Stimulated activated CD4-positive, alpha-beta T cell treated with anti-CD3 and anti-CD28 coated beads, Interleukin-1b, Interleukin-23, amount 100 ng/mL, for 24 hours (primary cell): ENCODE measurements at regions not wholly inside any gene's neighbourhood (a gene's known extent, or its start where the extent isn't known, plus 50 kb on each side); places are given as distances from the start of the nearest gene placed in this dataset.

ENCODE experiments used
- DNase-seq, 4 experiments: peaks; one replicate each; pipeline ENCODE4 v3.0.0-alpha.2; 2020; ENCODE audit warnings: low read depth in 4 of 4, low spot score in 1 of 4

GRCh38 chr6:134741200-134741536, 208.7 kb downstream of the ALDH8A1 start:
- DNase-seq = no peak

DNA sequence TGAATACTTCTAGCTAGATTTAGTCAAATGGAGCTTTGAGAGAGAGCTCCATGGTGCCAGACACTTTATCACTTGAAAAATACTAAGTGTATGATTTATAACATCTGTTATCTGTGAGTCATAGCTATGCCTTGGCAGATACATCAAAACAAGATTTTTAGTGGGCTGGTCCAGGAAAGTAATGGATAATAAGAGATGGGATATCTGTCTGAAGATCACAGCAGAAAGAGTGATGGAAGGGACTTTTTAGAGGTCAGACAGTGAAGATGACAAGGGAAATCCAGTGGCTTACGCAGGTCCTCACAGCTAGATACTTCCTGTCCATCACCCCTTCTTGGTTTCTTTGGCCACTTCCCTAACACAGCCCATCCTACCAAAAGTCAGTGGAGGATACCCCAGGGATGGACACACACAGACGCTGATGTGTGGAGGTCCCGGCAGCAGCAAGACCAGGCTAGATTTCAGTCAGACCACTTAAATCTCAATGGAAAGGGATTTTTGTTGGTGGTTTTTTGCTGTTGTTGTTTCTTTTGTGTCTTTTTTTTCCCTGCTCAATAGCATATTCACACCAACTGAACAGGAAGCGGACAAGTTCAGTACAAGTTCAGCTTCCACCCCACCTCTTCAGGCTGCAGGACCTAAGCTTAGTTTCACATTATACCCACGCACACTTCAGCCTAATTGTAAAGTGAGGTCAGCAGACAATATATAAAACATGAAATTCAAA, 209.3 kb downstream of the ALDH8A1 start:
- no peak for DNase-seq

- no peak for DNase-seq
Observed at GRCh38 chr6:134740027-134740373, 209.9 kb downstream of the ALDH8A1 start.

DNA sequence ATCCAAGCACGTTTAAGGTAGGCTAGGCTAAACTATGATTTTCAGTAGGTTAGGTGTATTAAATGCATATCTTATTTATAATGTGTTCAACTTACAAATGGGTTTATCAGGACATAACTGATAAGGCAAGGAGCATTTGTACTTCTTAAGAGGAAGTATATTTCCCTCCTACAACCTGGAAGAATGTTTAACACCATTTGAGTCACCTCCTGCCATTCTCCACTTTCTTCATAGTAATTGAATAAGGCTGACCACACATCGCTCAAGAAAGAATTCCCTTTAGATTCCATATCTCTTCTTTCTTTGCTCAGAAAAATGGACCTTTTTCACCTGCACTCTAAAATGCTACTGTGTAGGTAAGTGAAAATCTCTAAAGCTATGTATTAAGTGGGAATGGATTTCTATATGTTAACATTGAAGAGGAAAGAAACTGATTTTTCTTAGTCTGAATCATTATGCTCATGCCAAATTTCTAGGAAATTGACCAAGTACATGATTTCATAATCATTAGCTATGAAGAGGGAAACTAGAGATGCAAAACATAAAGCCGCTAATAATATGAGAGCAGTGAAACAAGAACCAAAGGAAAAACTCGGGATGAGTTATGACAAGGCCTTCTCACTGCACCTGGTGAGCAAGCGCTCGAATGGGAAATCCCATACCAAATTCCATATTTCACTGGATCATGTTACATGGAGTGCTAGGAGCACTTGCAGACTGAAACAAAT, 210.4 kb downstream of the ALDH8A1 start:
- DNase-seq = no peak

GRCh38 chr6:134738211-134738885, 211.6 kb downstream of the ALDH8A1 start:
- DNase-seq = no peak

DNA sequence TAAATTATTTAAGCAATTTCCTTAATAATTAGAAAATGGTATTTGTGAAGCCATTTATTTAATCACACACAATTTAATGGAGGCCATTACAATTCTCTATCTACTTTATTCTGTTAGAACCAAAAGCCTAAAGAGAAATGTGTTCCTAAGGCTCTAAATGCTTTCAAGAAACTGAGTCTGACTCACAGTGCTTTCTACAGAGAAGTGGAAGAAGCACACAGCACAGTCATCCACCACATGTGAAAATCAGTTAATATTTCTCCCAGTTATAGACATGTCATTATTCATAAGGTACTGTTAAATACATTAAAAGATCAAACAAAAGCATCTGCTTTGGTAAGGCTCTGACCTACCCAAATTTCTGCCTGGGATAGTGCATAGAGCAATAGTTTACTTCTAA, 214.4 kb downstream of the ALDH8A1 start:
- no peak for DNase-seq

DNA sequence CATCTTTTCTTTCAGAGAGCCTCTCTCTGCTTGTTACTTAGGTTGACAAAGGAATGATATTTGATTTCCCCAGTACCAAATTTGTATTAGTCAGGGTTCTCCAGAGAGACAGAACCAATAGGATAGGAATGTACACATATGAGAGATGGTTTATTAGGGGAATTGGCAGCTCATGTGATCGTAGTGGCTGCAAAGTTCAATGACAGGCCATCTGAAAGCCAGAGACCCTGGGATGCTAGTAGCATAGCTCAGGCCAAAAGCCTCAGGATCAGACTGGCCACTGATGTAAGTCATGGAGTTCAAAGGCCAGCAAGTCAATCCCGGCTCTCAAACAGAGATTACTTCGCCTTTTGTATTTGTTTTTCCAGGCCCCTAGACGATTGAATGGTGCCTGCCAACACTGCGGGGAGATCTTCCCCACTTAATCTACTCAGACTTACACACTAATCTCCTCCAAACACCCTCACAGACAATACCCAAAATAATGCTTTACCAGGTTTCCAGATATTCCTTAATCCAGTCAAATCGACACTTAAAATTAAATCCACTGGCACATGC, 215.5 kb downstream of the ALDH8A1 start:
- no peak for DNase-seq

DNA sequence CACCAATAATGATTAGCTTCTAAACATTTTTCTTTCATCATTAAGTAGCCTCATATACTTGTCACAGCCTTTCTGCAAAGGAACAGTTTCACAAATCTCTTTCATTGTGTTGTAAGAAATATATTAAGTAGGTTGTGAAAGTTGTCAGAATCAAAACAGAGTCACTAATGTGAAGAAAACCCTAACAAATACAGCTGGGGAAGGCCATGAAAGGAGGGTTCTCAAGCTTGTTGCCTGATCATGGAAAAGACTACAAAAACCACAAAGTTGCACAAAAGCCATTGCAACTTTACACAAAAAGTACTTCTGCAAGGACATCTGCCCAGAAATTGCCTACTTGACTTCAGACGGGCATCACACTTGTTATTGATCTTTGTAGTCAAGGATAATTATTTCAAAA, 216.1 kb downstream of the ALDH8A1 start:
- no peak for DNase-seq

GRCh38 chr6:134732763-134733162, 217.1 kb downstream of the ALDH8A1 start:
- no peak for DNase-seq

DNA sequence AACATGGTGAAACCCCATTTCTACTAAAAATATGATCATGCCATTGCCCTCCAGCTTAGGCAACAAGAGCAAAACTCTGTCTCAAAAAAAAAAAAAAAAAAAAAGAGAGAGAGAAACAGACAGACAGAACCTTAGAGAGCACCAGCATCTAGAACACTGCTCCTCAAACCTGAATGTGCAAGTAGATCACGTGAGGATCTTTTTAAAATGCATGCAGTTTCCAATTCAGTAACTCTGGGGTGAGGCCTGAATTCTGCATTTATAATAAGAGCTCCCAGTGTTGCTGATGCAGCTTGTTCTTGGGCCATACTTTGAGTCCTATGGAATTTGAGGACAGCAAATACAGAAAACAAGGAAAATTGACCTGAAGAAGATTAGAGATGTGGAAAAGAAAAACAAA, 218.3 kb downstream of the ALDH8A1 start:
- DNase-seq = no peak

DNA sequence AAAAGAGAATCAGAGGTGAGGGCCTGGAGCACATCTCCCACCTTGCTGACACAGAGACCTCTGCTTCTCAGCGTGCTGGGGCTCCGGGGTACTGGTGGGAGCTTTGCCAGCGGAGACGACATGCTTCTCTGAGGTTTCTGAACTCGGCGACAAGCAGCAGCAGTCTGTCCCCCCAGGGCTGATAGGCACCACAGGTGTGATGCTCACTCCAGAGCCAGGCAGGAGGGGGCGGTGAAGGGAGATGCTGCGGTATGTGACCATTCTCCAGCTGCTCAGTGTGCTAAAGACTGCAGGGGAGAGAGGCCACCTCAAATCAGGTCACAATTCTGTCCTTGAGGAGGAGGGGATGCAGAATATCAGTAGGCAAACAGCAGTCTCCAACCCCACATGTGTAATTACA, 219.9 kb downstream of the ALDH8A1 start:
- no peak for DNase-seq

- DNase-seq = no peak
Observed at GRCh38 chr6:134729561-134729960, 220.3 kb downstream of the ALDH8A1 start.

DNA sequence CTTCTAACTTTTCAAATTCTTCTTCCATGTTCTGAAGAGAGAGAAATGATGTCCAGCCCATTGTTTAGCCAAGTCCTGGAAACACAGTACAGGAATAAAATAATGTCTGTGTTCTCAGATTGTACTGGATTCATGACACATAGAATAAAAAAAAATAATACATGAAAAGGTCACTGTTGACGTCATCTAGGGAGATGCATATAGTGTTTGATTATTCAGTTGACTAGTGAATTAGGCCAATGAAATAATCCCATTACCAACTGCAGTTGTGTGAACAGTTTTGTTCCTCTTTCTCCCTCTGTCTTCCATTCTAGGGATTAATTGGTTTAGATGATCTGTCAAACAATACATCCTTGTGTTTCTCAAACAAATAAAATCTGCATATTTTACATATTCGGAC, 222.8 kb downstream of the ALDH8A1 start:
- DNase-seq = no peak

DNA sequence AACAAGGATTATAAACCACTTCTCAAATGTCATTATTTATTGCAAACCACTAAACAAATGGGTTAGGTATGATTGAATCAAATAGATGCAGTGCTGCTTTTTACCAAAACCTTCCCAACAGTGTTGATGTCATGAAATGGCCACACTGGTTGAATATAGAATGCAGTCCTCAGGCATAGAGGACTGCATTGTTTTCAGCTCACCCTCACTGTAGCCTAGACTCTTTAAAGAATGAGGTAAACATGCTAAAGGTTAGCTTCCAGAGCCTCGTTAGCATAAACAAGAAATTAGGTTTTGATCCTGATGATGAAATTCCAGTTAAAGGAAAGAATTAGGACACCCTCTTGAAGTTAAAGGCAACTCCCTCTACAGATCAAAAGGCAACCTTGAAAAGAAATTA, 224.3 kb downstream of the ALDH8A1 start:
- DNase-seq = no peak

DNA sequence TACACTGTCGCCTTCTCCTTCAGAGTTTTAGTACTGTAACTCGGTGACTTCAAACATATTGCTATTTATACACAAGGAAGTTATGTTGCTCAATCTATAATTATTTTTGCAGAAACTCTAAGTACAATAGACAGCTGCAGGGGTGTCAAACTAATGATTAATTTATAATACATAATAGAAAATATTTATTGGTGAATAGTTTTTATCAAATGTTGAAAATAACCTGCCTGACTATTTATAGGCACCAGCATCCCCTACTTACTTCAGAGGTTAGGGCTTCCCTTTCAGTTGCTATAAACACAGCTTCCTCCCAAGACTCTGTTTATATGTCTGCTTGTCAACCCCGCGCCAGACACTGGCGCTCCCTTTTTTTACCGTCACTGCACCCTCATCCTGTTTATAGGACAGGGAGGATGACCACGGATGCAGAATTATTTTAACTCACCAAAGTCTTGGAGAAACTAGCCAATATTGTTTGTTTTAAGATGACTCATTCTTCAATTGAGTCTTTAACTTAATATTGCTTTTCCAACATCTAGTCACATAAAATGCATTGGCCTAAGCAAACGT, 225.0 kb downstream of the ALDH8A1 start:
- no peak for DNase-seq

DNA sequence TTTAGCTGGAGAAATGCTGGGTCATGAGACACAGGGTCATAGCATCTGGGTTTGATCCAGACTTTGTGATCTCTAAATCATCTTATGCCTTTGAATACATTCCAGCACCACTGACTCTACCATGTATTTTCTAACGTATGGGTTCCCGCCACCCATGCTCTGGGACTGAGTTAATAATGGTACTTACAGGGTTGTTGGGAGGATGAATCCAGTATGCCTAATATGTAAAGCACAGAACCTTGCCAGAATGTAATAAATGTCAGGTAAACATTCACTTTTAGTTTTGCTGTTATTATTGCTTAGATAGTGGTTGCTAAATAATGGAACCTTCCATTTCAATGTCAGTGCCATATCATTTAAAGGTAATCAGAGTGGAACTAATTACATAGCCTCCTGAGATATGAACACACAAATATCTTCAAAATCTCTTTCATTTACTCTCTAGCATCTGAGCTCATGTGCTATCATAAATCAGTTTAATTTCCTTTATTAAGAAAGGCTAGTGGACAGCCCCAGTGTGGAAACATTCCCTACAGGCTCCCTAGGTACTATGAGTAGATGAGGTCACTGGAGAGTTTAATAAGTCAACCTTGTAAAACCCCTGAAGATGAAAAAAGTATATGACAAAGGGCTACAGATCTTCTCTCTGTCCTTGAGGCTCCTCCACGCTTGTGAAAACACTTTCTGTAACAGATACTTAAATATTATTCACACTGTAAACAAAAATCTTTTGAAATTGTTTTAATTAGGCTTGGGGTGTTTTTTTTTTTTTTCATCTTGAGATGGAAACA, 226.6 kb downstream of the ALDH8A1 start:
- no peak for DNase-seq

DNA sequence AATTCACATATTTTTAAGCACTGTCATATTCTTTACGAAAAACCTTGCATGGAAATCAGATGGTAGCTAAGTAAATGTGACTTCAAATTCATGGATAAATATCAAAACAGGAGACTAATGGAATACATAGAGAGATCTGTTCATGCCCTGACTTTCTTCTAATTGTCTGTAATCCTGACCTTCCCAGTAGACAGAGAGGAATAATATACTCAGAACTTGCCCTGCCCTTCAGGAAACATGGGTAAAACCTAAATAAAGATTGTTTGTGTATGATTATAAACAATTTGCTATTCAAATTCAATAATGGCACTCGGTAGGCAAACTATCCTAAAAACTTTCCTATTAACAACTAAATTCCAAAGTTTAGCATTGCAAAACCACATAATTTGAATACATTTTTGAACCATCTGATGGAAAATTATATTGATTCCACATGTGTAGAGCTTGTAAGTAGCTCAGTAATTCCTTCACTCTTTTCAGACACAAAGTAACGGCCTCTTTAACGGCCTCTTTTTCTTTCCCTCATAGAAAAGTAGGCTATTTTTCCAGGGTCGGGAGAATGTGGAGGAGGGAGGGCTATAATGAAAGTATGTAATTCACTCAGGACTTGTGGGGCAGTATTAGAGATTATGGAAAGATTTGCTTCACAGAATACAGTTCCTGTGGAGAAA, 227.6 kb downstream of the ALDH8A1 start:
- no peak for DNase-seq

DNA sequence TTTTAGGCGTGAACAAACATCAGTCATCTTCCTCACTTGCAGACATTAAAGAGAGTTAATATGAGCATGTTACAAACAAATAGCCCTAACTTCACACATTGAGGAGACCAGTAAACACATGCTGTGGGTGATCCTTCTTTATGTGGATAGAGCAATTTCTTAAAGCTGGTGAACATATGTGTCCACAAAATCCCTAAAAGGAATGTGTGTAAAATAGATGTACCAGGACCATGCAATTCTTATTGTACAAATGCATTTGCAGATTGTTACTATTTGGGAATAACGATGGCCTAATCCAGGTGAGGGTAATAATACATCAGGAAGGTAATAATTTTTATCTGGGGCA, 228.9 kb downstream of the ALDH8A1 start:
- DNase-seq = no peak

DNA sequence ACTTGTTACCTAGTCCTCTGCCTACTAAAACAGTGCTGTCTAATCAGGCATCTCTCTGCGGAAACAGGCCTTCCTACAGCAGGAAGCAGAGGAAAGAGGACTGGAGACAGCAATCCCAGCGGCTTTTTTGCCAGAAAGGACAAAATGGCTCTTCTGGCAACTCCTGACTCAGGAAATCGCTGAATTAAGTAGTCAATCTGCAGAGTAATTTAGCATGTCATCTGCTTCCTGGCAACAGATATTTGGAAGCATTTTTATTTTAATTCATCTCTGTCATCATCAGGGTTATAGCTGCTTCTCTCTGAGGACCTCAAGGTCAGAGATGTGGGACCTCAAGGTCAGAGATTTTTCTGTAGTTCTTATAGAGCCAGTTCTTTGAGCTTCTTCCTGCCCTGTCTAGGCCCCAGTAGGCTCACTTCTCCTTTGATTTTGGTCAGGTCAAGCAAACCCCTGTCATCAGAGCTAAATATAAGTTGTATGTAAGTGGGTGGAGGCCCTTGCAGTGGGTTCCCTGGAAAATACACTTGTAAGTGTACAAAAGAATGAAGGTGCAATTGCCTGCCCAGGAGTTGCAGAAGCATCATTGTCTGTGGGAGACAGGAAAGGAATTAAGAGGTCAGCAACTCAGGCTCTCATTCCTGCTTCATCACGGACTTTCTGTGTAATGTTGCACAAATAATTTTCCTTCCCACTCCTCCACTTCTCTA, 229.4 kb downstream of the ALDH8A1 start:
- no peak for DNase-seq

DNA sequence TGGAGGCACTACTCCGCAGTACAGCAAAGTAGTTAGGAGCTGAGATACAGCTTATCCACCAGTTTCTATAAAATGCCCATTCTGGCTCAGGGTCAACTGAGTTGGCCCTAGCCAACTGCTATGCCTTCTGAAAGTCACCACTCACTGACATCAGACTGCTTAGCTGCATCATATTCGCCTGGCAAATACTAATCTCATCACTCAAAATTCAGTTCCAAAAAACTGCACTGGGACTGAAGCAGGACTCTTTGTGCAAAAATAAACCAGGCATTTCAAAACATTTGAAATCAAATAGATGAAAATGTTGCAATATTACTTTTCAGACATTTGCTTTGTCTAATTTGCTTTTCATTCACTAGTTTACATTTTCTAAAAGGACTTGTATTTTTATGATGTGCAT, 230.0 kb downstream of the ALDH8A1 start:
- DNase-seq = no peak
